MM.1S (cell line): ENCODE measurements at regions not wholly inside any gene's neighbourhood (a gene's known extent, or its start where the extent isn't known, plus 50 kb on each side); places are given as distances from the start of the nearest gene placed in this dataset.

Source experiments
- CTCF ChIP-seq: fragments of 300-600 bp; sonication (generic); IDR thresholded peaks from 2 replicates; pipeline ENCODE4 v1.5.1; 2016; ENCODE audit warnings: antibody characterized with exemption, low read length, mixed read lengths
- EZH2 ChIP-seq: fragments of 300-600 bp; sonication (generic); optimal IDR thresholded peaks from 2 replicates; pipeline ENCODE3; 2017; ENCODE audit warnings: low read depth, mild to moderate bottlenecking, antibody characterized with exemption, low read length, mixed read lengths
- EZH2phosphoT487 ChIP-seq: fragments of 300-600 bp; sonication (generic); IDR thresholded peaks from 2 replicates; pipeline ENCODE4 v1.6.1; 2018; ENCODE audit warnings: antibody characterized with exemption, low read length

DNA sequence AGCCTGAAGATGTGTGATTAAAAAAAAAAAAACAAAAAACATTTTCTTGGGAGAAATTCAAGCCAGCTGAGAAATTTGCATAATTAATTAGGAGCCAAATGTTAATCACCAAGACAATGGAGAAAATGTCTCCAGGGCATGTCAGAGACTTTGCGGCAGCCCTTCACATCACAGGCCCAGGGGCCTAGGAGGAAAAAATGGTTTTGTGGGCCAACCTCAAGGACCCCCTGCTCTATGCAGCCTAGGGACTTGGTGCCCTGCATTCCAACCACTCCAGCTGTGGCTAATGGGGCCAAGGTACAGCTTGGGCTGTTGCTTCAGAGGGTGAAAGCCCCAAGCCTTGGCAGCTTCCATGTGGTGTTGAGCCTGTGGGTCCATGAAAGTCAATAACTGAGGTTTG lies 241.9 kb upstream of the THUMPD2 start:
- TF ChIP-seq CTCF (no peak), EZH2 (no peak), EZH2phosphoT487 (no peak)
